ENCODE measurements at regions not wholly inside any gene's neighbourhood (a gene's known extent, or its start where the extent isn't known, plus 50 kb on each side); places are given as distances from the start of the nearest gene placed in this dataset.

DNA sequence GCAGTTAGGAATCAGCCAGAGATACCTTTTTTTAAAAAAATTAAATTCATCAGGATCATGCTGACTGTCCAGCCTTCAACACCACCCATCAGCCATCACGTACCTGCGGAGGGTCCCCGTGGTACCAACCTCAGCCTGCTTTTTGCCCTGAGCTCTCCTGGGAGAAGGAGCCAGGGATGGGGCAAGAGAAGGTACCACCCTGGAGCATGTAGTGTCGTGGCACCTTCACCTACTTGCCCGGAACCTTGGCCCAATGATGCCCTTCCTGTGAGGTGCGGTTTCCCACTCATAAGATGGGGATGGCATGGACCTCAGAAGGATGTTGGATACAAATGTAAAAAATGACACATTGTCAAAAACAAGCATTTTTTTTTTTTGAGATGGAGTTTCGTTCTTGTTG lies 88.4 kb upstream of the C1orf174 start:
- Histone ChIP-seq H4K91ac (ENCODE audit: insufficient read depth, low read depth, low read length) (no peak overlapping the region), H3K36me3 (ENCODE audit: control insufficient read depth, insufficient read depth, low read length) (no peaks in the 10 kb centered on the region), H4K5ac (ENCODE audit: low read depth, low read length) (no peak overlapping the region), H4K8ac (ENCODE audit: low read depth in 2 of 2, low read length in 2 of 2) (no peak overlapping the region), H2AK5ac (ENCODE audit: low read depth, low read length) (no peak overlapping the region), H2BK20ac (ENCODE audit: low read depth, low read length) (no peak overlapping the region), H3K9ac (ENCODE audit: low read depth, low read length) (no peak overlapping the region), H3K23ac (ENCODE audit: low read depth, low read length) (no peak overlapping the region), H3K27me3 (ENCODE audit: control insufficient read depth, insufficient read depth, low read length) (no peaks in the 10 kb centered on the region), H3K4me1 (ENCODE audit: control insufficient read depth, insufficient read depth, low read length) (no peaks in the 10 kb centered on the region), H3K4ac (ENCODE audit: low read depth, low read length) (no peak overlapping the region), H2BK15ac (ENCODE audit: low read depth, low read length) (no peak overlapping the region), H3K4me2 (ENCODE audit: low read depth, low read length) (no peak overlapping the region), H3K79me1 (ENCODE audit: low read depth in 1 of 2, low read length in 2 of 2) (no peaks in the 10 kb centered on the region), H3K27ac (ENCODE audit: insufficient read depth, low read length) (no peak overlapping the region), H3K14ac (replicated peaks; ENCODE audit: low read depth, low read length) (no peak overlapping the region), H2AK9ac (replicated peaks; ENCODE audit: low read depth, low read length, poor library complexity) (no peak overlapping the region), H3K9me3 (ENCODE audit: control insufficient read depth, insufficient read depth, low read length) (peaks cover 42% of the 10 kb centered on the region), H3K18ac (ENCODE audit: low read depth, low read length) (no peak overlapping the region), H3K9me1 (ENCODE audit: insufficient read depth, low read length) (no peaks in the 10 kb centered on the region), H4K20me1 (ENCODE audit: insufficient read depth, low read length) (no peaks in the 10 kb centered on the region), H2AFZ (replicated peaks; ENCODE audit: low read length, poor library complexity) (no peak overlapping the region), H3K4me3 (ENCODE audit: insufficient read depth, low read depth, low read length) (no peak overlapping the region), H3K56ac (ENCODE audit: extremely low read depth, insufficient read depth, low read length) (no peak overlapping the region), H2BK120ac (ENCODE audit: low read depth, low read length) (no peak overlapping the region), H2BK5ac (ENCODE audit: low read depth, low read length, poor library complexity, severe bottlenecking) (no peak overlapping the region)
- ATAC-seq (ENCODE audit: low read depth): no peak
- TF ChIP-seq MXI1 (IDR thresholded peaks at IDR 0.05; ENCODE audit: borderline replicate concordance, low read depth, low read length): no peak
- no peak for TF ChIP-seq MAZ (IDR thresholded peaks at IDR 0.05; ENCODE audit: borderline replicate concordance, low read depth, low read length)
- no peak for TF ChIP-seq RAD21 (IDR thresholded peaks at IDR 0.05; ENCODE audit: low read length)
- CTCF ChIA-PET: no interaction called here
- intact Hi-C loops (cut with micrococcal nuclease) (no loop called here), in situ Hi-C loops (cut with MboI; ENCODE audit: low sequenced_read_pairs) (no loop called here), dilution Hi-C loops (cut with HindIII; ENCODE audit: low sequenced_read_pairs, unreplicated experiment) (no loop called here)
- POLR2A ChIA-PET (ENCODE audit: unreplicated experiment): no interaction called here
- no peak for DNase-seq
- no TSS peak for BruUV-seq (replicated peaks)
- 63% methylated on average over 3 of the region's 7 CpGs; no CpG with 5 or more reads in 1 of the 2 experiments for WGBS, 2 experiments (ENCODE audit: extremely low coverage in 2 of 2, insufficient read length in 1 of 2)
